ENCODE measurements at regions not wholly inside any gene's neighbourhood (a gene's known extent, or its start where the extent isn't known, plus 50 kb on each side); places are given as distances from the start of the nearest gene placed in this dataset.

DNA sequence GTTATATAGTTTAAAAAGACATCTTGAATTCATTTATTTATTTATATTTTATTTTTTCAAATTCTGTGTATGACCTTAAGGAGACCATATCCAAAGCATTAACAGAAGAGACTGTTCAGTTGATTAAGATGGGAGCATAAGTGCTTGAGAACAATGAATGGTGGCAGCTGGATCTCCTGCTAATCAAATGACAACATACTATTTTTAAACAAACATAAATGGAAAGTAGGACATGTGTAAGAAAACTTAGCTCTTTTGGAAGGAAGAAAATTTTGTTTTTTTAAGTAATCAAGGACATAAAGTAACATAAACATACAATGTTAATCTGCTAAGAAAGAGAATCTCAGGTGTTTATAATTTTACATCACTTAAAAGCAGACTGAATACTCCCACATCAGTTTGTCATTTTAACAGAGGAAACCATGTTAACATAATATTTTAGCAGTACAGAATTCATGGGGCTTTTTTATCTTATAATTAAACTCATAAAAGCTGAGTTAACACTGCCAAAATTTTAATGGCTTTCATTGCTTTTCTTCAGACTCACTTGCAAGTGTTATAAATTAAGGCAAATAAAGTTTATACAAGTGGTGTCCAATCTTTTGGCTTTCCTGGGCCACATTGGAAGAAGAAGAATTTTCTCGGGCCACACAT is 95.1 kb downstream of the MAD2L1 start:
- TF ChIP-seq CTCF (IDR thresholded peaks at IDR 0.05) (no peak), POLR2A (IDR thresholded peaks at IDR 0.05) (no peak)
